ENCODE measurements at regions not wholly inside any gene's neighbourhood (a gene's known extent, or its start where the extent isn't known, plus 50 kb on each side); places are given as distances from the start of the nearest gene placed in this dataset.

- TF ChIP-seq EZH2 (IDR thresholded peaks at IDR 0.05; ENCODE audit: borderline replicate concordance, low read length): no peak
- TF ChIP-seq, protein P1, sequence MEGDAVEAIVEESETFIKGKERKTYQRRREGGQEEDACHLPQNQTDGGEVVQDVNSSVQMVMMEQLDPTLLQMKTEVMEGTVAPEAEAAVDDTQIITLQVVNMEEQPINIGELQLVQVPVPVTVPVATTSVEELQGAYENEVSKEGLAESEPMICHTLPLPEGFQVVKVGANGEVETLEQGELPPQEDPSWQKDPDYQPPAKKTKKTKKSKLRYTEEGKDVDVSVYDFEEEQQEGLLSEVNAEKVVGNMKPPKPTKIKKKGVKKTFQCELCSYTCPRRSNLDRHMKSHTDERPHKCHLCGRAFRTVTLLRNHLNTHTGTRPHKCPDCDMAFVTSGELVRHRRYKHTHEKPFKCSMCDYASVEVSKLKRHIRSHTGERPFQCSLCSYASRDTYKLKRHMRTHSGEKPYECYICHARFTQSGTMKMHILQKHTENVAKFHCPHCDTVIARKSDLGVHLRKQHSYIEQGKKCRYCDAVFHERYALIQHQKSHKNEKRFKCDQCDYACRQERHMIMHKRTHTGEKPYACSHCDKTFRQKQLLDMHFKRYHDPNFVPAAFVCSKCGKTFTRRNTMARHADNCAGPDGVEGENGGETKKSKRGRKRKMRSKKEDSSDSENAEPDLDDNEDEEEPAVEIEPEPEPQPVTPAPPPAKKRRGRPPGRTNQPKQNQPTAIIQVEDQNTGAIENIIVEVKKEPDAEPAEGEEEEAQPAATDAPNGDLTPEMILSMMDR (conservative IDR thresholded peaks at IDR 0.05 in 1 of 2, IDR thresholded peaks at IDR 0.05 in 1 of 2; ENCODE audit: extremely low read depth in 1 of 2, insufficient read depth in 1 of 2, low read depth in 1 of 2, low read length in 2 of 2): no peak
Measured at GRCh38 chrX:81874807-81875206, 672.9 kb downstream of the SH3BGRL start.

Data from mammary epithelial cell (primary cell).